BE2C (cell line): ENCODE measurements at regions not wholly inside any gene's neighbourhood (a gene's known extent, or its start where the extent isn't known, plus 50 kb on each side); places are given as distances from the start of the nearest gene placed in this dataset.

Experiments used
- DNase-seq: peaks from one replicate; pipeline ENCODE4 v3.0.0-alpha.2; 2020
- H3K27me3 ChIP-seq: fragments of 250-450 bp; sonication (Bioruptor Pico); 2 replicates; pipeline ENCODE4 v1.5.1; 2020; ENCODE audit warnings: mild to moderate bottlenecking
- H3K36me3 ChIP-seq: fragments of 250-450 bp; sonication (Bioruptor Pico); 2 replicates; pipeline ENCODE4 v1.5.1; 2020; ENCODE audit warnings: mild to moderate bottlenecking
- H3K4me1 ChIP-seq: fragments of 250-450 bp; sonication (Bioruptor Pico); 2 replicates; pipeline ENCODE4 v1.5.1; 2020
- H3K4me3 ChIP-seq: 2 replicates; pipeline ENCODE4 v1.5.1; 2011; ENCODE audit warnings: low read depth, low read length
- H3K9me3 ChIP-seq: fragments of 250-450 bp; sonication (Bioruptor Pico); 2 replicates; pipeline ENCODE4 v1.5.1; 2020
- CTCF ChIP-seq: IDR thresholded peaks from 2 replicates; pipeline ENCODE4 v1.5.1; 2012; ENCODE audit warnings: mild to moderate bottlenecking, low read depth, low read length

GRCh38 chr7:22559829-22560489 lies 60.0 kb upstream of the STEAP1B start:
- Histone ChIP-seq H3K27me3 (peaks cover 35% of the 10 kb centered on the region), H3K4me1 (no peaks in the 10 kb centered on the region), H3K9me3 (no peaks in the 10 kb centered on the region), H3K4me3 (no peak overlapping the region), H3K36me3 (no peaks in the 10 kb centered on the region)
- peak; percentile 94 for TF ChIP-seq CTCF
- peak; percentile 66 for DNase-seq

GRCh38 chr7:22557167-22557566 lies 57.2 kb upstream of the STEAP1B start:
- H3K4me1 ChIP-seq = no peaks in the 10 kb centered on the region
- no peaks in the 10 kb centered on the region for H3K9me3 ChIP-seq
- no peak for TF ChIP-seq CTCF
- H3K36me3 ChIP-seq = no peaks in the 10 kb centered on the region
- DNase-seq = no peak
- H3K4me3 ChIP-seq = no peak overlapping the region
- H3K27me3 ChIP-seq = peaks cover 38% of the 10 kb centered on the region

- no peaks in the 10 kb centered on the region for H3K36me3 ChIP-seq
- no peak for DNase-seq
- H3K4me3 ChIP-seq = no peak overlapping the region
- no peaks in the 10 kb centered on the region for H3K4me1 ChIP-seq
- H3K9me3 ChIP-seq = no peaks in the 10 kb centered on the region
- H3K27me3 ChIP-seq = peaks cover 55% of the 10 kb centered on the region
- TF ChIP-seq CTCF = no peak
These were observed 55.5 kb upstream of the STEAP1B start for GRCh38 chr7:22555476-22555875.

- Histone ChIP-seq H3K4me3 (no peak overlapping the region), H3K9me3 (no peaks in the 10 kb centered on the region), H3K4me1 (no peaks in the 10 kb centered on the region), H3K36me3 (no peaks in the 10 kb centered on the region), H3K27me3 (peaks cover 68% of the 10 kb centered on the region)
- DNase-seq = no peak
- TF ChIP-seq CTCF = no peak
These were observed 54.2 kb upstream of the STEAP1B start for GRCh38 chr7:22554184-22554583.

GRCh38 chr7:22551768-22552513 lies 52.0 kb upstream of the STEAP1B start:
- no peaks in the 10 kb centered on the region for H3K4me1 ChIP-seq
- H3K4me3 ChIP-seq = no peak overlapping the region
- H3K36me3 ChIP-seq = no peaks in the 10 kb centered on the region
- peaks cover 82% of the 10 kb centered on the region for H3K27me3 ChIP-seq
- no peak for TF ChIP-seq CTCF
- H3K9me3 ChIP-seq = no peaks in the 10 kb centered on the region
- DNase-seq = no peak

- TF ChIP-seq CTCF = no peak
- Histone ChIP-seq H3K4me3 (no peak overlapping the region), H3K4me1 (no peaks in the 10 kb centered on the region), H3K36me3 (no peaks in the 10 kb centered on the region), H3K9me3 (no peaks in the 10 kb centered on the region), H3K27me3 (peaks cover 94% of the 10 kb centered on the region)
- no peak for DNase-seq
These were observed 50.6 kb upstream of the STEAP1B start for GRCh38 chr7:22550514-22551030.
